ENCODE measurements at regions not wholly inside any gene's neighbourhood (a gene's known extent, or its start where the extent isn't known, plus 50 kb on each side); places are given as distances from the start of the nearest gene placed in this dataset.

DNA sequence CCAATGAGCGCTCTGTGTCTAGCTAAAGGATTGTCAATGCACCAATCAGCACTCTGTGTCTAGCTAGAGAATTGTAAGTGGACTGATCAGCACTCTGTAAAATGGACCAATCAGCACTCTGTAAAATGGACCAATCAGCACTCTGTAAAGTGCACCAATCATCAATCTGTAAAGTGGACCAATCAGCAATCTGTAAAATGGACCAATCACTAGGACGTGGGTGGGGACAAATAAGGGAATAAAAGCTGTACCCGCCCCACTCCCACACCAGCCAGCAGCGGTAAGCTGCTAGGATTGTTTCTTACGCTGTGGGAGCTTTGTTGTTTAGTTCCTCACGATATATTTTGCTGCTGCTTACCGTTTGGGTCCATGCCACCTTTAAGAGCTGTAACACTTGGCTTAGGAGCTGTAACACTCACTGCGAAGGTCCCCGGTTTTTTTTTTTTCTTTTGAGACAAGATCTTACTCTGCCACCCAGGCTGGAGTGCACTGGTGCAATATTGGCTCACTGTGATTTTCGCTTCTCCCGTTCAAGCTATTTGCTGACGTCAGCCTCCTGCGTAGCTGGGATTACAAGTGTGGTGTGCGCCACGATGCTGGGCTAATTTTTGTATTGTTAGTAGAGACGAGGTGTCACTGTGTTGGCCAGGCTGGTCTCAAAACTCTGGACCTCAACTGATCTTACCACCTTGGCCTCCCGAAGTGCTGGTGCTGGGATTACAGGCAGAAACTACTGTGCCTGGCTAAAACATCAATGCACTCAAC, 184.8 kb downstream of the PTPN20 start:
- Histone ChIP-seq H3K9me3 (ENCODE audit: control insufficient read depth, insufficient read depth, low read depth, low read length) (no peaks in the 10 kb centered on the region), H3K36me3 (ENCODE audit: control insufficient read depth, insufficient read depth, low read length) (no peaks in the 10 kb centered on the region), H3K27me3 (ENCODE audit: control insufficient read depth, insufficient read depth, low read length) (no peaks in the 10 kb centered on the region; the same call in 1 of the 2 replicates), H3K4me3 (ENCODE audit: low read depth in 2 of 2, low read length in 2 of 2) (no peak overlapping the region), H3K4me1 (ENCODE audit: control insufficient read depth, insufficient read depth, low read length) (no peaks in the 10 kb centered on the region), H3K27ac (ENCODE audit: low read length) (no peak overlapping the region)
- TF ChIP-seq TCF7L2 (IDR thresholded peaks at IDR 0.05; ENCODE audit: low read depth, low read length) (no peak), POLR2AphosphoS5 (IDR thresholded peaks at IDR 0.05; ENCODE audit: low read depth, low read length) (no peak), REST (IDR thresholded peaks at IDR 0.05; ENCODE audit: insufficient read depth in 1 of 2, low read depth in 2 of 2, low read length in 1 of 2) (no peak), SIN3A (IDR thresholded peaks at IDR 0.05; ENCODE audit: borderline replicate concordance, insufficient read depth, low read depth, low read length) (no peak)
- TF ChIP-seq, protein P1, sequence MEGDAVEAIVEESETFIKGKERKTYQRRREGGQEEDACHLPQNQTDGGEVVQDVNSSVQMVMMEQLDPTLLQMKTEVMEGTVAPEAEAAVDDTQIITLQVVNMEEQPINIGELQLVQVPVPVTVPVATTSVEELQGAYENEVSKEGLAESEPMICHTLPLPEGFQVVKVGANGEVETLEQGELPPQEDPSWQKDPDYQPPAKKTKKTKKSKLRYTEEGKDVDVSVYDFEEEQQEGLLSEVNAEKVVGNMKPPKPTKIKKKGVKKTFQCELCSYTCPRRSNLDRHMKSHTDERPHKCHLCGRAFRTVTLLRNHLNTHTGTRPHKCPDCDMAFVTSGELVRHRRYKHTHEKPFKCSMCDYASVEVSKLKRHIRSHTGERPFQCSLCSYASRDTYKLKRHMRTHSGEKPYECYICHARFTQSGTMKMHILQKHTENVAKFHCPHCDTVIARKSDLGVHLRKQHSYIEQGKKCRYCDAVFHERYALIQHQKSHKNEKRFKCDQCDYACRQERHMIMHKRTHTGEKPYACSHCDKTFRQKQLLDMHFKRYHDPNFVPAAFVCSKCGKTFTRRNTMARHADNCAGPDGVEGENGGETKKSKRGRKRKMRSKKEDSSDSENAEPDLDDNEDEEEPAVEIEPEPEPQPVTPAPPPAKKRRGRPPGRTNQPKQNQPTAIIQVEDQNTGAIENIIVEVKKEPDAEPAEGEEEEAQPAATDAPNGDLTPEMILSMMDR (IDR thresholded peaks at IDR 0.05) = no peak
- no peak for DNase-seq (ENCODE audit: low read depth, low spot score)
- intact Hi-C loops (cut with micrococcal nuclease; ENCODE audit: unreplicated experiment) (no loop called here), in situ Hi-C loops (cut with HindIII; ENCODE audit: low pct_unique_long_range_greater_than_20kb, low sequenced_read_pairs) (no loop called here)
- BruUV-seq (replicated peaks) = no TSS peak
- ATAC-seq = no peak
- CTCF ChIA-PET = no interaction called here
- POLR2A ChIA-PET = interaction anchor here (0.7 kb wide), 2 partner anchors 41 to 83 kb away, joined by 4 to 6 read pairs; no protein-coding TSS in a partner anchor

DNA sequence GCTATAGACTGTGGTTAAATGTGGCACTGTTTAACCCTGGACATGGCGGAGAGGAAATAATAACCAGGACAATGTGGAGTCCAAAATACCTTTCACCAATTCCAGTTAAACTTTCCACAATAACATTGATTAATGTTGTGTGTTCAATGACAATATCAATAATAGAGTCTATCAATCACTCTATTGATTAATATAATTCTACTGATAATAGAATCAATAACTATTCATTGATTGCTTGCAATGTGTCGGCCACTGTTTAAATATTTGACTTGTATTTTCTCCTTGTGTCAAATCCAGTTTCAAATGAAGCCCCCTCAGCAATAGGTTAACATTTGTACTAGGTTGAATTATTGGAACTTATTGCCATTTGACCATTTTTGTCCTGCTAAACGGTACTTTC, 187.0 kb downstream of the PTPN20 start:
- no peak overlapping the region for H3K27ac ChIP-seq (ENCODE audit: low read length)
- POLR2A ChIA-PET = no interaction called here
- no peak for ATAC-seq
- no TSS peak for BruUV-seq (replicated peaks)
- H3K27me3 ChIP-seq (ENCODE audit: control insufficient read depth, insufficient read depth, low read length) = no peaks in the 10 kb centered on the region; the same call in 1 of the 2 replicates
- no peaks in the 10 kb centered on the region for H3K9me3 ChIP-seq (ENCODE audit: control insufficient read depth, insufficient read depth, low read depth, low read length)
- intact Hi-C loops (cut with micrococcal nuclease; ENCODE audit: unreplicated experiment) = loop anchor here (2.0 kb wide), 1 partner anchor 13 kb away; no protein-coding TSS in a partner anchor
- H3K36me3 ChIP-seq (ENCODE audit: control insufficient read depth, insufficient read depth, low read length) = no peaks in the 10 kb centered on the region
- no peak for TF ChIP-seq TCF7L2 (IDR thresholded peaks at IDR 0.05; ENCODE audit: low read depth, low read length)
- TF ChIP-seq, protein P1 (IDR thresholded peaks at IDR 0.05) = no peak
- no peak for DNase-seq (ENCODE audit: low read depth, low spot score)
- CTCF ChIA-PET = no interaction called here
- H3K4me1 ChIP-seq (ENCODE audit: control insufficient read depth, insufficient read depth, low read length) = no peaks in the 10 kb centered on the region
- in situ Hi-C loops (cut with HindIII; ENCODE audit: low pct_unique_long_range_greater_than_20kb, low sequenced_read_pairs) = no loop called here
- H3K4me3 ChIP-seq (ENCODE audit: low read depth in 2 of 2, low read length in 2 of 2) = no peak overlapping the region
